ENCODE measurements at regions not wholly inside any gene's neighbourhood (a gene's known extent, or its start where the extent isn't known, plus 50 kb on each side); places are given as distances from the start of the nearest gene placed in this dataset.

DNA sequence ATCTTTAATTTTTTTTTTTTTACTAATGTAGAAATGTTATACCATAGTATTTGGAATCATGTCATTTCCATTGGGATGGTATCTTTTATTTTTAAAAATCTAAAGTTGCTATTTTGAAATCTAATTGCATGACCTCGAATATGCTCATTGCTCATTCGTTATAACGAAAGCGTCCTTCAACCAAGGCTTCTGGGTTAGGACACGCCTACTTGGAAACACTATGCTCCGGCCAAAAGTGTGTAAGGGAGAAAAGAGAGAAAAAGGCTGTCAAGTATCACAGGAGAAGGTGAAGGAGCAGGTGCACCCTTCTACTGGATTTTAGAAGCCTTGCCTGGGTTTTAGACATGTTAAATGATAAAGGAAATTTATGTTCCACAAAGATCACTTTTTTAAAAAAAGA lies 465.9 kb upstream of the ID2 start:
- Histone ChIP-seq H3K27ac (ENCODE audit: extremely low read depth, low read depth, low read length) (no peak overlapping the region), H3K9me3 (ENCODE audit: control insufficient read depth, insufficient read depth, low read depth, low read length) (no peaks in the 10 kb centered on the region), H3K36me3 (ENCODE audit: control insufficient read depth in 2 of 2, insufficient read depth in 1 of 2, low read length in 2 of 2) (no peaks in the 10 kb centered on the region), H3K4me1 (ENCODE audit: control insufficient read depth, insufficient read depth, low read length) (no peaks in the 10 kb centered on the region), H3K4me3 (ENCODE audit: low read depth, low read length) (no peak overlapping the region)
- CTCF ChIA-PET, result no interaction called here
- POLR2A ChIA-PET, result no interaction called here
- no peak for TF ChIP-seq ZNF114 (tag by site-specific recombination; IDR thresholded peaks at IDR 0.05)
- no peak for TF ChIP-seq ZNF521 (tag by site-specific recombination; IDR thresholded peaks at IDR 0.05)
- TF ChIP-seq ZNF2 (tag by site-specific recombination; IDR thresholded peaks at IDR 0.05), result no peak
- no peak for TF ChIP-seq ZNF776 (tag by site-specific recombination; IDR thresholded peaks at IDR 0.05; ENCODE audit: borderline replicate concordance)
- TF ChIP-seq, protein P1, sequence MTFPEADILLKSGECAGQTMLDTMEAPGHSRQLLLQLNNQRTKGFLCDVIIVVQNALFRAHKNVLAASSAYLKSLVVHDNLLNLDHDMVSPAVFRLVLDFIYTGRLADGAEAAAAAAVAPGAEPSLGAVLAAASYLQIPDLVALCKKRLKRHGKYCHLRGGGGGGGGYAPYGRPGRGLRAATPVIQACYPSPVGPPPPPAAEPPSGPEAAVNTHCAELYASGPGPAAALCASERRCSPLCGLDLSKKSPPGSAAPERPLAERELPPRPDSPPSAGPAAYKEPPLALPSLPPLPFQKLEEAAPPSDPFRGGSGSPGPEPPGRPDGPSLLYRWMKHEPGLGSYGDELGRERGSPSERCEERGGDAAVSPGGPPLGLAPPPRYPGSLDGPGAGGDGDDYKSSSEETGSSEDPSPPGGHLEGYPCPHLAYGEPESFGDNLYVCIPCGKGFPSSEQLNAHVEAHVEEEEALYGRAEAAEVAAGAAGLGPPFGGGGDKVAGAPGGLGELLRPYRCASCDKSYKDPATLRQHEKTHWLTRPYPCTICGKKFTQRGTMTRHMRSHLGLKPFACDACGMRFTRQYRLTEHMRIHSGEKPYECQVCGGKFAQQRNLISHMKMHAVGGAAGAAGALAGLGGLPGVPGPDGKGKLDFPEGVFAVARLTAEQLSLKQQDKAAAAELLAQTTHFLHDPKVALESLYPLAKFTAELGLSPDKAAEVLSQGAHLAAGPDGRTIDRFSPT (tag by site-specific recombination; IDR thresholded peaks at IDR 0.05), result no peak
- TF ChIP-seq ZNF416 (tag by site-specific recombination; IDR thresholded peaks at IDR 0.05), result no peak
- no peak for TF ChIP-seq SP2 (tag by site-specific recombination; IDR thresholded peaks at IDR 0.05)
- no peak for TF ChIP-seq GLIS1 (tag by site-specific recombination; IDR thresholded peaks at IDR 0.05)
- TF ChIP-seq ZNF629 (tag by site-specific recombination; IDR thresholded peaks at IDR 0.05), result no peak
- TF ChIP-seq ZNF10 (tag by site-specific recombination; IDR thresholded peaks at IDR 0.05), result no peak
- no peak for TF ChIP-seq ZFP69B (tag by site-specific recombination; IDR thresholded peaks at IDR 0.05)
- TF ChIP-seq ZNF341 (tag by site-specific recombination; IDR thresholded peaks at IDR 0.05; ENCODE audit: low read depth), result no peak
- TF ChIP-seq HOXA7 (CRISPR knock-in tag; IDR thresholded peaks at IDR 0.05; ENCODE audit: borderline replicate concordance), result no peak
- TF ChIP-seq RBAK (tag by site-specific recombination; IDR thresholded peaks at IDR 0.05), result no peak
- TF ChIP-seq OSR2 (tag by site-specific recombination; IDR thresholded peaks at IDR 0.05), result no peak
- TF ChIP-seq ZNF112 (tag by site-specific recombination; IDR thresholded peaks at IDR 0.05), result no peak
- TF ChIP-seq, protein P2, sequence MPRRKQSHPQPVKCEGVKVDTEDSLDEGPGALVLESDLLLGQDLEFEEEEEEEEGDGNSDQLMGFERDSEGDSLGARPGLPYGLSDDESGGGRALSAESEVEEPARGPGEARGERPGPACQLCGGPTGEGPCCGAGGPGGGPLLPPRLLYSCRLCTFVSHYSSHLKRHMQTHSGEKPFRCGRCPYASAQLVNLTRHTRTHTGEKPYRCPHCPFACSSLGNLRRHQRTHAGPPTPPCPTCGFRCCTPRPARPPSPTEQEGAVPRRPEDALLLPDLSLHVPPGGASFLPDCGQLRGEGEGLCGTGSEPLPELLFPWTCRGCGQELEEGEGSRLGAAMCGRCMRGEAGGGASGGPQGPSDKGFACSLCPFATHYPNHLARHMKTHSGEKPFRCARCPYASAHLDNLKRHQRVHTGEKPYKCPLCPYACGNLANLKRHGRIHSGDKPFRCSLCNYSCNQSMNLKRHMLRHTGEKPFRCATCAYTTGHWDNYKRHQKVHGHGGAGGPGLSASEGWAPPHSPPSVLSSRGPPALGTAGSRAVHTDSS (tag by site-specific recombination; IDR thresholded peaks at IDR 0.05), result no peak
- no peak for TF ChIP-seq ZNF549 (tag by site-specific recombination; IDR thresholded peaks at IDR 0.05)
- TF ChIP-seq ZNF544 (tag by site-specific recombination; IDR thresholded peaks at IDR 0.05), result no peak

DNA sequence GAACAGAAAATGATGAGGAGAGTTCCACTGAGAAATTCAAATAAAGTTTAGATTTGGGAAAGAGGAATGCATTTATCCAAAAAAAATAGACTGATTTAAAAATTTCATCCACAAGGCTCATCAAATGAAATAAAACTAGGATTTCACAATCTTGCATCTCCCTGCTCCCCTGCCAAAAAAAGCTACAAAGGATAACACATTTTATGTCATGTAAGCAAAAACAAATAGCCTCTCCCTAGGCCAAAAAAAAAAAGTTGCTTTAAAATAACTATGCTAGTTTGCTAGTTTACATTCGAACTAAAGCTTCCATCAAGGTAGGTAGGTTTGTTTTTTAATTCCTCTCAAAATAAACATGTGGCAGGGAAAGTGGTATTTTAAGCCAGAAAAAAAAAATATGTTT lies 465.5 kb upstream of the ID2 start:
- H3K4me3 ChIP-seq (ENCODE audit: low read depth, low read length), result no peak overlapping the region
- POLR2A ChIA-PET, result no interaction called here
- TF ChIP-seq ZNF707 (tag by site-specific recombination; IDR thresholded peaks at IDR 0.05) (no peak), ZNF544 (tag by site-specific recombination; IDR thresholded peaks at IDR 0.05) (no peak), ZFP41 (tag by site-specific recombination; IDR thresholded peaks at IDR 0.05; ENCODE audit: borderline replicate concordance) (no peak), SCRT2 (tag by site-specific recombination; IDR thresholded peaks at IDR 0.05) (no peak), ZNF223 (tag by site-specific recombination; IDR thresholded peaks at IDR 0.05) (no peak), HOXD13 (CRISPR knock-in tag; IDR thresholded peaks at IDR 0.05; ENCODE audit: borderline replicate concordance) (no peak), ZFP37 (tag by site-specific recombination; IDR thresholded peaks at IDR 0.05) (no peak), ZNF596 (tag by site-specific recombination; IDR thresholded peaks at IDR 0.05) (no peak), ZNF548 (tag by site-specific recombination; IDR thresholded peaks at IDR 0.05) (no peak), ZNF175 (tag by site-specific recombination; IDR thresholded peaks at IDR 0.05) (no peak)
- TF ChIP-seq, protein P3, sequence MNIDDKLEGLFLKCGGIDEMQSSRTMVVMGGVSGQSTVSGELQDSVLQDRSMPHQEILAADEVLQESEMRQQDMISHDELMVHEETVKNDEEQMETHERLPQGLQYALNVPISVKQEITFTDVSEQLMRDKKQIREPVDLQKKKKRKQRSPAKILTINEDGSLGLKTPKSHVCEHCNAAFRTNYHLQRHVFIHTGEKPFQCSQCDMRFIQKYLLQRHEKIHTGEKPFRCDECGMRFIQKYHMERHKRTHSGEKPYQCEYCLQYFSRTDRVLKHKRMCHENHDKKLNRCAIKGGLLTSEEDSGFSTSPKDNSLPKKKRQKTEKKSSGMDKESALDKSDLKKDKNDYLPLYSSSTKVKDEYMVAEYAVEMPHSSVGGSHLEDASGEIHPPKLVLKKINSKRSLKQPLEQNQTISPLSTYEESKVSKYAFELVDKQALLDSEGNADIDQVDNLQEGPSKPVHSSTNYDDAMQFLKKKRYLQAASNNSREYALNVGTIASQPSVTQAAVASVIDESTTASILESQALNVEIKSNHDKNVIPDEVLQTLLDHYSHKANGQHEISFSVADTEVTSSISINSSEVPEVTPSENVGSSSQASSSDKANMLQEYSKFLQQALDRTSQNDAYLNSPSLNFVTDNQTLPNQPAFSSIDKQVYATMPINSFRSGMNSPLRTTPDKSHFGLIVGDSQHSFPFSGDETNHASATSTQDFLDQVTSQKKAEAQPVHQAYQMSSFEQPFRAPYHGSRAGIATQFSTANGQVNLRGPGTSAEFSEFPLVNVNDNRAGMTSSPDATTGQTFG (tag by site-specific recombination; IDR thresholded peaks at IDR 0.05; ENCODE audit: borderline replicate concordance), result no peak
- TF ChIP-seq, protein P4, sequence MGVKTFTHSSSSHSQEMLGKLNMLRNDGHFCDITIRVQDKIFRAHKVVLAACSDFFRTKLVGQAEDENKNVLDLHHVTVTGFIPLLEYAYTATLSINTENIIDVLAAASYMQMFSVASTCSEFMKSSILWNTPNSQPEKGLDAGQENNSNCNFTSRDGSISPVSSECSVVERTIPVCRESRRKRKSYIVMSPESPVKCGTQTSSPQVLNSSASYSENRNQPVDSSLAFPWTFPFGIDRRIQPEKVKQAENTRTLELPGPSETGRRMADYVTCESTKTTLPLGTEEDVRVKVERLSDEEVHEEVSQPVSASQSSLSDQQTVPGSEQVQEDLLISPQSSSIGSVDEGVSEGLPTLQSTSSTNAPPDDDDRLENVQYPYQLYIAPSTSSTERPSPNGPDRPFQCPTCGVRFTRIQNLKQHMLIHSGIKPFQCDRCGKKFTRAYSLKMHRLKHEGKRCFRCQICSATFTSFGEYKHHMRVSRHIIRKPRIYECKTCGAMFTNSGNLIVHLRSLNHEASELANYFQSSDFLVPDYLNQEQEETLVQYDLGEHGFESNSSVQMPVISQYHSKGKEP (tag by site-specific recombination; IDR thresholded peaks at IDR 0.05), result no peak

More for the DNA sequence above, 465.5 kb upstream of the ID2 start:
- Histone ChIP-seq H3K9me3 (ENCODE audit: control insufficient read depth, insufficient read depth, low read depth, low read length) (no peaks in the 10 kb centered on the region), H3K4me1 (ENCODE audit: control insufficient read depth, insufficient read depth, low read length) (no peaks in the 10 kb centered on the region), H3K36me3 (ENCODE audit: control insufficient read depth in 2 of 2, insufficient read depth in 1 of 2, low read length in 2 of 2) (no peaks in the 10 kb centered on the region), H3K27ac (ENCODE audit: extremely low read depth, low read depth, low read length) (no peak overlapping the region)
- CTCF ChIA-PET, result no interaction called here
